ENCODE measurements at regions not wholly inside any gene's neighbourhood (a gene's known extent, or its start where the extent isn't known, plus 50 kb on each side); places are given as distances from the start of the nearest gene placed in this dataset.
"Not testable (repeated sequence)": the region's sequence is repeated elsewhere in the genome, so short reads cannot be mapped to it uniquely, and the experiment has no call there.

DNA sequence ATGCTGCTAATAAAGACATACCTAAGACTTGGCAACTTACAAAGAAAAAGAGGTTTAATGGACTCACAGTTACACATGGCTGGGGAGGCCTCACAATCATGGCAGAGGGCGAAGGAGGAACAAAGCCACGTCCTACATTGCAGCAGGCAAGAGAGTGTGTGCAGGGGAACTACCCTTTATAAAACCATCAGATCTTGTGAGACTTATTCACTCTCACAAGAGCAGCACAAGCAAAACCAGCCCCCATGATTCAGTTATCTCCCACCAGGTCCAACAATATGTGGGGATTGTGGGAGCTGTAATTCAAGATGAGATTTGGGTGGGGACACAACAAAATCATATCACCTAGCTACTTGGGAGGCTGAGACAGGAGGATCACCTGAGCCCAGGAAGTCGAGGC lies 202.4 kb downstream of the FAM43A start:
- not testable (repeated sequence) for TF ChIP-seq CTCF, POLR2A (IDR thresholded peaks at IDR 0.05)

Data from testis (tissue), 2 donors.